GM23338 (cell line): ENCODE measurements at regions not wholly inside any gene's neighbourhood (a gene's known extent, or its start where the extent isn't known, plus 50 kb on each side); places are given as distances from the start of the nearest gene placed in this dataset.

Source experiments
- ATAC-seq: fragments of 200-7000 bp; cut with Tn5 transposase; 3 replicates; pipeline ENCODE4 v1.9.1; 2020
- DNase-seq: peaks from one replicate; pipeline ENCODE4 v3.0.0-alpha.2; 2015; ENCODE audit warnings: low spot score
- H2AFZ ChIP-seq: fragments of 200-600 bp; sonication (generic); 2 replicates; pipeline ENCODE4 v1.8.0; 2016; ENCODE audit warnings: antibody characterized with exemption, mild to moderate bottlenecking, moderate library complexity
- H3F3A ChIP-seq: fragments of 200-600 bp; sonication (generic); replicated peaks from 2 replicates; pipeline ENCODE4 v1.8.0; 2017; ENCODE audit warnings: antibody characterized with exemption, mixed run types, low read depth
- H3K27ac ChIP-seq: fragments of 200-600 bp; sonication (generic); 2 replicates; pipeline ENCODE4 v1.6.1; 2016; ENCODE audit warnings: low read depth
- H3K27me3 ChIP-seq: fragments of 200-600 bp; sonication (generic); 2 replicates; pipeline ENCODE4 v1.8.0; 2016; ENCODE audit warnings: mild to moderate bottlenecking, mixed run types, moderate library complexity; ENCODE audit not compliant: insufficient read depth
- H3K36me3 ChIP-seq: fragments of 200-600 bp; sonication (generic); 2 replicates; pipeline ENCODE4 v1.8.0; 2016; ENCODE audit warnings: mild to moderate bottlenecking; ENCODE audit not compliant: insufficient read depth
- H3K4me1 ChIP-seq: fragments of 200-600 bp; sonication (generic); 2 replicates; pipeline ENCODE4 v1.8.0; 2016; ENCODE audit warnings: mild to moderate bottlenecking, moderate library complexity; ENCODE audit not compliant: insufficient read depth
- H3K4me2 ChIP-seq: fragments of 200-600 bp; sonication (generic); 2 replicates; pipeline ENCODE4 v1.7.1; 2017; ENCODE audit warnings: mixed run types
- H3K4me3 ChIP-seq: fragments of 200-600 bp; sonication (generic); 2 replicates; pipeline ENCODE4 v1.6.1; 2016; ENCODE audit warnings: mixed run types
- H3K79me2 ChIP-seq: fragments of 200-600 bp; sonication (generic); replicated peaks from 2 replicates; pipeline ENCODE4 v1.8.0; 2017; ENCODE audit warnings: mild to moderate bottlenecking; ENCODE audit not compliant: insufficient read depth
- H3K9me2 ChIP-seq: fragments of 200-600 bp; sonication (generic); 2 replicates; pipeline ENCODE4 v1.8.0; 2017; ENCODE audit not compliant: insufficient read depth
- H4K20me1 ChIP-seq: fragments of 200-600 bp; sonication (generic); replicated peaks from 2 replicates; pipeline ENCODE4 v1.8.0; 2017; ENCODE audit warnings: mild to moderate bottlenecking; ENCODE audit not compliant: insufficient read depth
- H3K27ac Mint-ChIP-seq: 2 replicates; pipeline ENCODE4 v1.8.0; 2020; ENCODE audit warnings: inconsistent platforms, mild to moderate bottlenecking, moderate library complexity, mixed read lengths
- H3K27me3 Mint-ChIP-seq: 3 replicates; pipeline ENCODE4 v1.8.0; 2022; ENCODE audit warnings: low read depth, mild to moderate bottlenecking, moderate library complexity, mixed read lengths, inconsistent platforms; ENCODE audit not compliant: insufficient read depth, poor library complexity
- H3K36me3 Mint-ChIP-seq: 3 replicates; pipeline ENCODE4 v1.8.0; 2021; ENCODE audit warnings: low read depth, mild to moderate bottlenecking, inconsistent platforms, moderate library complexity, mixed read lengths
- H3K4me1 Mint-ChIP-seq: 3 replicates; pipeline ENCODE4 v1.8.0; 2020; ENCODE audit warnings: mild to moderate bottlenecking, inconsistent platforms, mixed read lengths
- H3K4me3 Mint-ChIP-seq: 3 replicates; pipeline ENCODE4 v1.8.0; 2021; ENCODE audit warnings: moderate library complexity, mild to moderate bottlenecking, inconsistent platforms, mixed read lengths
- H3K9me3 Mint-ChIP-seq: 3 replicates; pipeline ENCODE4 v1.8.0; 2020; ENCODE audit warnings: moderate library complexity, mild to moderate bottlenecking, inconsistent platforms, mixed read lengths
- CREB1 ChIP-seq: fragments of 250-450 bp; sonication (Bioruptor Pico); IDR thresholded peaks from 2 replicates; pipeline ENCODE4 v1.5.0; 2020; ENCODE audit warnings: low read depth, mild to moderate bottlenecking, moderate library complexity
- EZH2 ChIP-seq: fragments of 200-600 bp; sonication (generic); IDR thresholded peaks from one replicate; pipeline ENCODE4 v1.8.0; 2017; ENCODE audit warnings: antibody characterized with exemption, mild to moderate bottlenecking, low read depth; ENCODE audit not compliant: unreplicated experiment
- EZH2phosphoT487 ChIP-seq: fragments of 200-600 bp; sonication (generic); IDR thresholded peaks from one replicate; pipeline ENCODE4 v1.8.1; 2018; ENCODE audit warnings: antibody characterized with exemption; ENCODE audit not compliant: unreplicated experiment
- JUNB ChIP-seq: IDR thresholded peaks from one replicate; pipeline ENCODE4 v1.6.1; 2016; ENCODE audit warnings: antibody characterized with exemption; ENCODE audit not compliant: unreplicated experiment
- NANOG ChIP-seq: IDR thresholded peaks from 2 replicates; pipeline ENCODE4 v1.6.1; 2016; ENCODE audit warnings: antibody characterized with exemption, borderline replicate concordance
- POLR2AphosphoS5 ChIP-seq: IDR thresholded peaks from 2 replicates; pipeline ENCODE4 v1.6.1; 2016; ENCODE audit warnings: antibody characterized with exemption, low read depth
- REST ChIP-seq: IDR thresholded peaks from one replicate; pipeline ENCODE4 v1.6.1; 2018; ENCODE audit warnings: antibody characterized with exemption; ENCODE audit not compliant: unreplicated experiment
- STAT1 ChIP-seq: IDR thresholded peaks from one replicate; pipeline ENCODE4 v1.6.1; 2016; ENCODE audit warnings: antibody characterized with exemption; ENCODE audit not compliant: unreplicated experiment
- ZNF114 ChIP-seq: fragments of 250-450 bp; sonication (Bioruptor Pico); IDR thresholded peaks from 2 replicates; pipeline ENCODE4 v1.5.0; 2020; ENCODE audit warnings: mild to moderate bottlenecking, moderate library complexity
- ZNF331 ChIP-seq: fragments of 250-450 bp; sonication (Bioruptor Pico); IDR thresholded peaks from 2 replicates; pipeline ENCODE4 v1.5.0; 2020; ENCODE audit warnings: low read depth, mild to moderate bottlenecking, moderate library complexity
- TF ChIP-seq, protein P1 (sequence below): IDR thresholded peaks from 2 replicates; pipeline ENCODE4 v1.6.1; 2016; ENCODE audit warnings: antibody characterized with exemption
- TF ChIP-seq, protein P2 (sequence below): fragments of 250-450 bp; sonication (Bioruptor Pico); IDR thresholded peaks from 2 replicates; pipeline ENCODE4 v1.5.0; 2020; ENCODE audit warnings: mild to moderate bottlenecking, moderate library complexity
- TF ChIP-seq, protein P3 (sequence below), 2 experiments: fragments of 200-600 bp in 1 of 2; sonication (generic) in 1 of 2; conservative IDR thresholded peaks; 2 replicates each; pipeline versions ENCODE4 v1.5.1 to v1.6.1; 2016 to 2017; ENCODE audit warnings: antibody characterized with exemption in 2 of 2, low read depth in 2 of 2, mild to moderate bottlenecking in 2 of 2, moderate library complexity in 1 of 2

DNA sequence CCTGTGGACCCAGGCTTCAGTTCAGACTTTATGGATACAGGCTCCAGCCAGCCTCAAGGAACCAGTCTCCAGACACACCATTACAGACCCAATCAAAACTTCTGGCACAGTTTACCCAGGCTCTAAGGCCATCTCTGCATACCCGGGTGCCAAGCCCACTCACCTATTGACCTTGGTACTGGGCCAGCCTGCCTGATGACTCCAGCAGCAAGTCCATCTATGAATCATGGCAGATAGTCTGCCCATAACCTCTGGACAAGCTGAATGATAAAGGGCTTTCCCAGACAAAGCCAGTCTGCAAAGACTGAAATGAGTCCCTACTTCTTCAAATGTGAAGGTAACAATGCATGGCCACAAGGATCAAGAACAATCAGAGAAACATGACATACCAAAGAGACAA lies 1327.1 kb upstream of the C9orf72 start:
- Histone ChIP-seq H3K9me2 (no peaks in the 10 kb centered on the region), H4K20me1 (no peaks in the 10 kb centered on the region), H3K79me2 (no peaks in the 10 kb centered on the region), H3K27ac (no peak overlapping the region), H3K27me3 (no peaks in the 10 kb centered on the region), H3K36me3 (no peaks in the 10 kb centered on the region), H3K4me2 (no peak overlapping the region), H3F3A (no peaks in the 10 kb centered on the region), H3K4me1 (peaks cover 10% of the 10 kb centered on the region; the same call in 1 of the 2 replicates), H3K4me3 (no peak overlapping the region), H2AFZ (no peak overlapping the region)
- Mint-ChIP-seq H3K9me3 (0 out of 3 replicates have a peak, but pooled peaks cover 3% of the 10 kb centered on the region), H3K27ac (no peak overlapping the region), H3K4me1 (peaks cover 11% of the 10 kb centered on the region; the same call in 2 of the 3 replicates), H3K27me3 (no peaks in the 10 kb centered on the region), H3K4me3 (no peak overlapping the region), H3K36me3 (peaks cover 6% of the 10 kb centered on the region; the same call in 2 of the 3 replicates)
- DNase-seq (no peak), ATAC-seq (no peak)
- TF ChIP-seq, protein P1, sequence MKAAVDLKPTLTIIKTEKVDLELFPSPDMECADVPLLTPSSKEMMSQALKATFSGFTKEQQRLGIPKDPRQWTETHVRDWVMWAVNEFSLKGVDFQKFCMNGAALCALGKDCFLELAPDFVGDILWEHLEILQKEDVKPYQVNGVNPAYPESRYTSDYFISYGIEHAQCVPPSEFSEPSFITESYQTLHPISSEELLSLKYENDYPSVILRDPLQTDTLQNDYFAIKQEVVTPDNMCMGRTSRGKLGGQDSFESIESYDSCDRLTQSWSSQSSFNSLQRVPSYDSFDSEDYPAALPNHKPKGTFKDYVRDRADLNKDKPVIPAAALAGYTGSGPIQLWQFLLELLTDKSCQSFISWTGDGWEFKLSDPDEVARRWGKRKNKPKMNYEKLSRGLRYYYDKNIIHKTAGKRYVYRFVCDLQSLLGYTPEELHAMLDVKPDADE, result no peak
- TF ChIP-seq ZNF114 (CRISPR knock-in tag), result no peak
- no peak for TF ChIP-seq EZH2
- no peak for TF ChIP-seq CREB1
- TF ChIP-seq REST, result no peak
- TF ChIP-seq NANOG, result no peak
- TF ChIP-seq, protein P2, sequence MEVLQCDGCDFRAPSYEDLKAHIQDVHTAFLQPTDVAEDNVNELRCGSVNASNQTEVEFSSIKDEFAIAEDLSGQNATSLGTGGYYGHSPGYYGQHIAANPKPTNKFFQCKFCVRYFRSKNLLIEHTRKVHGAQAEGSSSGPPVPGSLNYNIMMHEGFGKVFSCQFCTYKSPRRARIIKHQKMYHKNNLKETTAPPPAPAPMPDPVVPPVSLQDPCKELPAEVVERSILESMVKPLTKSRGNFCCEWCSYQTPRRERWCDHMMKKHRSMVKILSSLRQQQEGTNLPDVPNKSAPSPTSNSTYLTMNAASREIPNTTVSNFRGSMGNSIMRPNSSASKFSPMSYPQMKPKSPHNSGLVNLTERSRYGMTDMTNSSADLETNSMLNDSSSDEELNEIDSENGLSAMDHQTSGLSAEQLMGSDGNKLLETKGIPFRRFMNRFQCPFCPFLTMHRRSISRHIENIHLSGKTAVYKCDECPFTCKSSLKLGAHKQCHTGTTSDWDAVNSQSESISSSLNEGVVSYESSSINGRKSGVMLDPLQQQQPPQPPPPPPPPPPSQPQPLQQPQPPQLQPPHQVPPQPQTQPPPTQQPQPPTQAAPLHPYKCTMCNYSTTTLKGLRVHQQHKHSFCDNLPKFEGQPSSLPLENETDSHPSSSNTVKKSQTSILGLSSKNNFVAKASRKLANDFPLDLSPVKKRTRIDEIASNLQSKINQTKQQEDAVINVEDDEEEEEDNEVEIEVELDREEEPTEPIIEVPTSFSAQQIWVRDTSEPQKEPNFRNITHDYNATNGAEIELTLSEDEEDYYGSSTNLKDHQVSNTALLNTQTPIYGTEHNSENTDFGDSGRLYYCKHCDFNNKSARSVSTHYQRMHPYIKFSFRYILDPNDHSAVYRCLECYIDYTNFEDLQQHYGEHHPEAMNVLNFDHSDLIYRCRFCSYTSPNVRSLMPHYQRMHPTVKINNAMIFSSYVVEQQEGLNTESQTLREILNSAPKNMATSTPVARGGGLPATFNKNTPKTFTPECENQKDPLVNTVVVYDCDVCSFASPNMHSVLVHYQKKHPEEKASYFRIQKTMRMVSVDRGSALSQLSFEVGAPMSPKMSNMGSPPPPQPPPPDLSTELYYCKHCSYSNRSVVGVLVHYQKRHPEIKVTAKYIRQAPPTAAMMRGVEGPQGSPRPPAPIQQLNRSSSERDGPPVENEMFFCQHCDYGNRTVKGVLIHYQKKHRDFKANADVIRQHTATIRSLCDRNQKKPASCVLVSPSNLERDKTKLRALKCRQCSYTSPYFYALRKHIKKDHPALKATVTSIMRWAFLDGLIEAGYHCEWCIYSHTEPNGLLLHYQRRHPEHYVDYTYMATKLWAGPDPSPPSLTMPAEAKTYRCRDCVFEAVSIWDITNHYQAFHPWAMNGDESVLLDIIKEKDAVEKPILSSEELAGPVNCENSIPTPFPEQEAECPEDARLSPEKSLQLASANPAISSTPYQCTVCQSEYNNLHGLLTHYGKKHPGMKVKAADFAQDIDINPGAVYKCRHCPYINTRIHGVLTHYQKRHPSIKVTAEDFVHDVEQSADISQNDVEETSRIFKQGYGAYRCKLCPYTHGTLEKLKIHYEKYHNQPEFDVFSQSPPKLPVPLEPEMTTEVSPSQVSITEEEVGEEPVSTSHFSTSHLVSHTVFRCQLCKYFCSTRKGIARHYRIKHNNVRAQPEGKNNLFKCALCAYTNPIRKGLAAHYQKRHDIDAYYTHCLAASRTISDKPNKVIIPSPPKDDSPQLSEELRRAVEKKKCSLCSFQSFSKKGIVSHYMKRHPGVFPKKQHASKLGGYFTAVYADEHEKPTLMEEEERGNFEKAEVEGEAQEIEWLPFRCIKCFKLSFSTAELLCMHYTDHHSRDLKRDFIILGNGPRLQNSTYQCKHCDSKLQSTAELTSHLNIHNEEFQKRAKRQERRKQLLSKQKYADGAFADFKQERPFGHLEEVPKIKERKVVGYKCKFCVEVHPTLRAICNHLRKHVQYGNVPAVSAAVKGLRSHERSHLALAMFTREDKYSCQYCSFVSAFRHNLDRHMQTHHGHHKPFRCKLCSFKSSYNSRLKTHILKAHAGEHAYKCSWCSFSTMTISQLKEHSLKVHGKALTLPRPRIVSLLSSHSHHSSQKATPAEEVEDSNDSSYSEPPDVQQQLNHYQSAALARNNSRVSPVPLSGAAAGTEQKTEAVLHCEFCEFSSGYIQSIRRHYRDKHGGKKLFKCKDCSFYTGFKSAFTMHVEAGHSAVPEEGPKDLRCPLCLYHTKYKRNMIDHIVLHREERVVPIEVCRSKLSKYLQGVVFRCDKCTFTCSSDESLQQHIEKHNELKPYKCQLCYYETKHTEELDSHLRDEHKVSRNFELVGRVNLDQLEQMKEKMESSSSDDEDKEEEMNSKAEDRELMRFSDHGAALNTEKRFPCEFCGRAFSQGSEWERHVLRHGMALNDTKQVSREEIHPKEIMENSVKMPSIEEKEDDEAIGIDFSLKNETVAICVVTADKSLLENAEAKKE (CRISPR knock-in tag), result no peak
- no peak for TF ChIP-seq EZH2phosphoT487
- TF ChIP-seq ZNF331, result no peak
- no peak for TF ChIP-seq JUNB
- TF ChIP-seq, protein P3, sequence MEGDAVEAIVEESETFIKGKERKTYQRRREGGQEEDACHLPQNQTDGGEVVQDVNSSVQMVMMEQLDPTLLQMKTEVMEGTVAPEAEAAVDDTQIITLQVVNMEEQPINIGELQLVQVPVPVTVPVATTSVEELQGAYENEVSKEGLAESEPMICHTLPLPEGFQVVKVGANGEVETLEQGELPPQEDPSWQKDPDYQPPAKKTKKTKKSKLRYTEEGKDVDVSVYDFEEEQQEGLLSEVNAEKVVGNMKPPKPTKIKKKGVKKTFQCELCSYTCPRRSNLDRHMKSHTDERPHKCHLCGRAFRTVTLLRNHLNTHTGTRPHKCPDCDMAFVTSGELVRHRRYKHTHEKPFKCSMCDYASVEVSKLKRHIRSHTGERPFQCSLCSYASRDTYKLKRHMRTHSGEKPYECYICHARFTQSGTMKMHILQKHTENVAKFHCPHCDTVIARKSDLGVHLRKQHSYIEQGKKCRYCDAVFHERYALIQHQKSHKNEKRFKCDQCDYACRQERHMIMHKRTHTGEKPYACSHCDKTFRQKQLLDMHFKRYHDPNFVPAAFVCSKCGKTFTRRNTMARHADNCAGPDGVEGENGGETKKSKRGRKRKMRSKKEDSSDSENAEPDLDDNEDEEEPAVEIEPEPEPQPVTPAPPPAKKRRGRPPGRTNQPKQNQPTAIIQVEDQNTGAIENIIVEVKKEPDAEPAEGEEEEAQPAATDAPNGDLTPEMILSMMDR (conservative IDR thresholded peaks at IDR 0.05; ENCODE audit: low read depth in 2 of 2), result no peak
- TF ChIP-seq POLR2AphosphoS5, result no peak
- TF ChIP-seq STAT1, result no peak
